ENCODE measurements at regions not wholly inside any gene's neighbourhood (a gene's known extent, or its start where the extent isn't known, plus 50 kb on each side); places are given as distances from the start of the nearest gene placed in this dataset.

DNA sequence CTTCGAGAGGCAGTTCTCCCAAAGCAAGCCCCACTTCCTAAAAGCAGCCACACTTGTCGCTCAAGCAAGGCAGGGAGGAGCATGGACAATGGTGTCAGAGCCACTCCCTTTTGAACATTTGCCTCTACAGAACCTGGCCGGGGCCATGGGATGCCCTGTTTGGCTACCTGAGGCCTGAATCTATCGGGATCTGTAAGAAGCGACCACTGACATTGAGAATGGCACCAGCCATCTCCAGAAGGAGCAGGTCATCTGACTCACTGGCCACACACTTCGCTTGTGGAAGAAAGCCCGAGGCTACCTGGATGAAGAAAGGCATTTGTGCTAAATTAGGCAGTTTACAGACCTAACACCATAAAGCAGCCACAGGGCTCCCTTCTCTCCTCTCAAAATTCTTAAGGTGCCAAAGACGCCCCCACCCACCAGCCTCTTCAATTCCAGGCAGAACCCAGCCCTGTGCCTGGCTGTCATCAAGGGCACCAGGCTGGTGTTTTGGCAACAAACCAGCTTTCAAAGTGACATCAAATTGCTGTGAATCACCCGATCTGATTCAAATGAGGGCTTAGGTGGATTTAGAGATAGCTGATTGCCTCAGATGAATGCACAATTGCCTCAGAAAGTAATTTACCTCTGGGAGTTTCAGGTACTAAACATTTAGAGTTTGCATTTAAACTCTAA, 104.8 kb downstream of the ETS2 start:
- intact Hi-C loops (cut with micrococcal nuclease) = loop anchor here (5.0 to 10.0 kb wide), 2 partner anchors 103 to 176 kb away; partner anchors contain the start of gene ETS2
- POLR2A ChIA-PET (ENCODE audit: unreplicated experiment) = no interaction called here
- no peak overlapping the region for H2BK20ac ChIP-seq (ENCODE audit: low read depth, low read length)

More for the DNA sequence above, 104.8 kb downstream of the ETS2 start:
- ATAC-seq (ENCODE audit: low read depth) (no peak), DNase-seq (no peak)
- Histone ChIP-seq H2BK5ac (ENCODE audit: low read depth, low read length, poor library complexity, severe bottlenecking) (no peak overlapping the region), H2AFZ (replicated peaks; ENCODE audit: low read length, poor library complexity) (no peak overlapping the region), H4K5ac (ENCODE audit: low read depth, low read length) (no peak overlapping the region), H2AK9ac (replicated peaks; ENCODE audit: low read depth, low read length, poor library complexity) (no peak overlapping the region), H3K23ac (ENCODE audit: low read depth, low read length) (no peak overlapping the region), H3K56ac (ENCODE audit: extremely low read depth, insufficient read depth, low read length) (no peak overlapping the region), H3K4me1 (ENCODE audit: control insufficient read depth, insufficient read depth, low read length) (peaks cover 24% of the 10 kb centered on the region), H3K14ac (replicated peaks; ENCODE audit: low read depth, low read length) (no peak overlapping the region), H3K27me3 (ENCODE audit: control insufficient read depth, insufficient read depth, low read length) (no peaks in the 10 kb centered on the region), H3K36me3 (ENCODE audit: control insufficient read depth, insufficient read depth, low read length) (no peaks in the 10 kb centered on the region), H4K20me1 (ENCODE audit: insufficient read depth, low read length) (no peaks in the 10 kb centered on the region), H3K4me3 (ENCODE audit: insufficient read depth, low read depth, low read length) (no peak overlapping the region), H3K9me3 (ENCODE audit: control insufficient read depth, insufficient read depth, low read length) (no peaks in the 10 kb centered on the region), H2BK120ac (ENCODE audit: low read depth, low read length) (0 out of 2 replicates have a peak overlapping the region, but pooled peaks have one; percentile 17), H4K8ac (ENCODE audit: low read depth in 2 of 2, low read length in 2 of 2) (no peak overlapping the region), H2BK15ac (ENCODE audit: low read depth, low read length) (0 out of 3 replicates have a peak overlapping the region, but pooled peaks have one; percentile 7), H3K27ac (ENCODE audit: insufficient read depth, low read length) (no peak overlapping the region), H3K18ac (ENCODE audit: low read depth, low read length) (no peak overlapping the region), H3K9me1 (ENCODE audit: insufficient read depth, low read length) (peaks cover 20% of the 10 kb centered on the region), H2AK5ac (ENCODE audit: low read depth, low read length) (no peak overlapping the region), H3K4me2 (ENCODE audit: low read depth, low read length) (no peak overlapping the region), H4K91ac (ENCODE audit: insufficient read depth, low read depth, low read length) (no peak overlapping the region; the same call in 1 of the 2 replicates), H3K4ac (ENCODE audit: low read depth, low read length) (0 out of 2 replicates have a peak overlapping the region, but pooled peaks have one; percentile 16), H3K9ac (ENCODE audit: low read depth, low read length) (no peak overlapping the region), H3K79me1 (ENCODE audit: low read depth in 1 of 2, low read length in 2 of 2) (no peaks in the 10 kb centered on the region)
- TF ChIP-seq SMC3 (IDR thresholded peaks at IDR 0.05; ENCODE audit: low read depth, low read length) = no peak
- dilution Hi-C loops (cut with HindIII; ENCODE audit: low sequenced_read_pairs, unreplicated experiment) = no loop called here
- 80% methylated on average over 3 of the region's 9 CpGs; no CpG with 5 or more reads in 1 of the 2 experiments for WGBS, 2 experiments (ENCODE audit: extremely low coverage in 2 of 2, insufficient read length in 1 of 2)
- no TSS peak for BruUV-seq (replicated peaks)
- in situ Hi-C loops (cut with MboI; ENCODE audit: low sequenced_read_pairs) = no loop called here
- CTCF ChIA-PET = no interaction called here
